HCT116 (cell line): ENCODE measurements at regions not wholly inside any gene's neighbourhood (a gene's known extent, or its start where the extent isn't known, plus 50 kb on each side); places are given as distances from the start of the nearest gene placed in this dataset.

Source experiments
- CBX3 ChIP-seq: IDR thresholded peaks from 2 replicates; pipeline ENCODE4 v1.6.1; 2012; ENCODE audit warnings: low read depth
- CEBPB ChIP-seq: IDR thresholded peaks from 2 replicates; pipeline ENCODE4 v1.6.1; 2012; ENCODE audit warnings: low read depth
- EZH2 ChIP-seq: fragments of 200-600 bp; sonication (generic); IDR thresholded peaks from 2 replicates; pipeline ENCODE4 v1.6.1; 2017; ENCODE audit warnings: antibody characterized with exemption, mixed run types
- EZH2phosphoT487 ChIP-seq: fragments of 200-600 bp; IDR thresholded peaks from 2 replicates; pipeline ENCODE4 v1.6.1; 2018; ENCODE audit warnings: antibody characterized with exemption, borderline replicate concordance
- FOSL1 ChIP-seq: IDR thresholded peaks from 2 replicates; pipeline ENCODE4 v1.6.1; 2012; ENCODE audit warnings: low read depth
- JUND ChIP-seq: IDR thresholded peaks from 2 replicates; pipeline ENCODE4 v1.6.1; 2012
- POLR2A ChIP-seq: IDR thresholded peaks from 2 replicates; pipeline ENCODE4 v1.7.0; 2011; ENCODE audit warnings: borderline replicate concordance; ENCODE audit not compliant: insufficient read depth, insufficient read length; ENCODE audit errors: extremely low read depth
- POLR2AphosphoS5 ChIP-seq: IDR thresholded peaks from 2 replicates; pipeline ENCODE4 v1.6.1; 2011; ENCODE audit warnings: mild to moderate bottlenecking, low read depth, low read length, moderate library complexity
- SP1 ChIP-seq: IDR thresholded peaks from 2 replicates; pipeline ENCODE4 v1.6.1; 2012; ENCODE audit warnings: low read depth
- YY1 ChIP-seq: IDR thresholded peaks from 2 replicates; pipeline ENCODE4 v1.6.1; 2011; ENCODE audit warnings: low read length, low read depth, moderate library complexity, mild to moderate bottlenecking; ENCODE audit not compliant: insufficient replicate concordance; ENCODE audit errors: extremely low read depth
- ZNF274 ChIP-seq: fragments of 200-500 bp; sonication (Bioruptor generic); IDR thresholded peaks from 2 replicates; pipeline ENCODE4 v1.6.1; 2014; ENCODE audit warnings: mild to moderate bottlenecking, low read depth, low read length, inconsistent platforms
- TF ChIP-seq, protein P1 (sequence below), 3 experiments: fragments of 200-600 bp in 1 of 3; sonication (generic) in 1 of 3; IDR thresholded peaks in 2 of 3; conservative IDR thresholded peaks in 1 of 3; 2 replicates each; pipeline ENCODE4 v1.5.1; 2012 to 2017; ENCODE audit warnings: low read depth in 2 of 3, low read length in 2 of 3, antibody characterized with exemption in 1 of 3, borderline replicate concordance in 1 of 3, control low read depth in 1 of 3, mild to moderate bottlenecking in 1 of 3, mixed read lengths in 1 of 3, mixed run types in 1 of 3, moderate library complexity in 1 of 3; ENCODE audit not compliant: insufficient read depth in 1 of 3
- TF ChIP-seq, protein P2 (sequence below): IDR thresholded peaks from 2 replicates; pipeline ENCODE4 v1.6.1; 2012
- TF ChIP-seq, protein P3 (sequence below): IDR thresholded peaks from 2 replicates; pipeline ENCODE4 v1.6.1; 2012

DNA sequence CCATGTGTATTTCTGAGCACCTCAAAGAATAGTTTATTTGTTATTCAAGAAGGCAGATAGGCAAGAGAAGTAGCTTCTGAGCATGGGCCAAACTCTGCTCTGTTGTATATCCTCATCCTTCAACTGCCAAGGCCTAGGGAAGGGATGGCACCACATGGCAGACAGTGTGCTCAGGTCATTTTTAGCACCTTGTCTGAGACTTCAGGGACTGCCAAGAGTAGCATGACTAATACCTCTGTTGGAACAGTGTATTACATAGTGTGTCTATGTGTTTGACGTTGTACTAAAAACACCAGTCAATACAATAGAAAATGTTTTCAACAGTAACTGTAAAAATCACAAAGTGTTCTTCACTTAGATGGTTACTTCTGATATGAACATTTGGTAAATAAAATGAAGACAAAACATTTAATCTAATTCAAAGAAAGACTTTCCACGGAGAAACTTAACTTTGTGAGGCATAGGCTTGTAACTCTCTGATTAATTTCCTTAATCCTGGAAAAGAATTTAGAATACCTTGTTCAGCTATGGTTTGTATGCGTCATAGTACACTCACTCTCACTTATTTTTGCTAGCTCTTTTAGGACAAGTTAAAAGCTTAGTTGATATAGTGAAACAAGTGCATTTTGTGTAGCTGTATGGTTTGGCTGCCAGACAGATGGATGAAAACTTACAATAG is 318.4 kb upstream of the RIOK2 start:
- TF ChIP-seq POLR2A (no peak), POLR2AphosphoS5 (no peak), FOSL1 (no peak), YY1 (no peak), EZH2 (no peak), EZH2phosphoT487 (no peak), JUND (no peak), ZNF274 (no peak), CEBPB (no peak), CBX3 (no peak), SP1 (no peak)
- TF ChIP-seq, protein P1, sequence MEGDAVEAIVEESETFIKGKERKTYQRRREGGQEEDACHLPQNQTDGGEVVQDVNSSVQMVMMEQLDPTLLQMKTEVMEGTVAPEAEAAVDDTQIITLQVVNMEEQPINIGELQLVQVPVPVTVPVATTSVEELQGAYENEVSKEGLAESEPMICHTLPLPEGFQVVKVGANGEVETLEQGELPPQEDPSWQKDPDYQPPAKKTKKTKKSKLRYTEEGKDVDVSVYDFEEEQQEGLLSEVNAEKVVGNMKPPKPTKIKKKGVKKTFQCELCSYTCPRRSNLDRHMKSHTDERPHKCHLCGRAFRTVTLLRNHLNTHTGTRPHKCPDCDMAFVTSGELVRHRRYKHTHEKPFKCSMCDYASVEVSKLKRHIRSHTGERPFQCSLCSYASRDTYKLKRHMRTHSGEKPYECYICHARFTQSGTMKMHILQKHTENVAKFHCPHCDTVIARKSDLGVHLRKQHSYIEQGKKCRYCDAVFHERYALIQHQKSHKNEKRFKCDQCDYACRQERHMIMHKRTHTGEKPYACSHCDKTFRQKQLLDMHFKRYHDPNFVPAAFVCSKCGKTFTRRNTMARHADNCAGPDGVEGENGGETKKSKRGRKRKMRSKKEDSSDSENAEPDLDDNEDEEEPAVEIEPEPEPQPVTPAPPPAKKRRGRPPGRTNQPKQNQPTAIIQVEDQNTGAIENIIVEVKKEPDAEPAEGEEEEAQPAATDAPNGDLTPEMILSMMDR (IDR thresholded peaks at IDR 0.05 in 2 of 3, conservative IDR thresholded peaks at IDR 0.05 in 1 of 3; ENCODE audit: borderline replicate concordance in 1 of 3, insufficient read depth in 1 of 3, low read depth in 2 of 3, low read length in 2 of 3) = no peak
- TF ChIP-seq, protein P2, sequence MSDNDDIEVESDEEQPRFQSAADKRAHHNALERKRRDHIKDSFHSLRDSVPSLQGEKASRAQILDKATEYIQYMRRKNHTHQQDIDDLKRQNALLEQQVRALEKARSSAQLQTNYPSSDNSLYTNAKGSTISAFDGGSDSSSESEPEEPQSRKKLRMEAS = no peak
- TF ChIP-seq, protein P3, sequence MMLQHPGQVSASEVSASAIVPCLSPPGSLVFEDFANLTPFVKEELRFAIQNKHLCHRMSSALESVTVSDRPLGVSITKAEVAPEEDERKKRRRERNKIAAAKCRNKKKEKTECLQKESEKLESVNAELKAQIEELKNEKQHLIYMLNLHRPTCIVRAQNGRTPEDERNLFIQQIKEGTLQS = no peak
